C4-2B (cell line): ENCODE measurements at regions not wholly inside any gene's neighbourhood (a gene's known extent, or its start where the extent isn't known, plus 50 kb on each side); places are given as distances from the start of the nearest gene placed in this dataset.

Source experiments
- ZFX ChIP-seq: fragments of 450-650 bp; IDR thresholded peaks from 2 replicates; pipeline ENCODE4 v1.6.1; 2017
- TF ChIP-seq, protein P1 (sequence below): fragments of 450-650 bp; conservative IDR thresholded peaks from 2 replicates; pipeline ENCODE4 v1.5.1; 2017; ENCODE audit warnings: mild to moderate bottlenecking

GRCh38 chr14:89033756-89034155 is 209.3 kb downstream of the TTC8 start:
- TF ChIP-seq, protein P1, sequence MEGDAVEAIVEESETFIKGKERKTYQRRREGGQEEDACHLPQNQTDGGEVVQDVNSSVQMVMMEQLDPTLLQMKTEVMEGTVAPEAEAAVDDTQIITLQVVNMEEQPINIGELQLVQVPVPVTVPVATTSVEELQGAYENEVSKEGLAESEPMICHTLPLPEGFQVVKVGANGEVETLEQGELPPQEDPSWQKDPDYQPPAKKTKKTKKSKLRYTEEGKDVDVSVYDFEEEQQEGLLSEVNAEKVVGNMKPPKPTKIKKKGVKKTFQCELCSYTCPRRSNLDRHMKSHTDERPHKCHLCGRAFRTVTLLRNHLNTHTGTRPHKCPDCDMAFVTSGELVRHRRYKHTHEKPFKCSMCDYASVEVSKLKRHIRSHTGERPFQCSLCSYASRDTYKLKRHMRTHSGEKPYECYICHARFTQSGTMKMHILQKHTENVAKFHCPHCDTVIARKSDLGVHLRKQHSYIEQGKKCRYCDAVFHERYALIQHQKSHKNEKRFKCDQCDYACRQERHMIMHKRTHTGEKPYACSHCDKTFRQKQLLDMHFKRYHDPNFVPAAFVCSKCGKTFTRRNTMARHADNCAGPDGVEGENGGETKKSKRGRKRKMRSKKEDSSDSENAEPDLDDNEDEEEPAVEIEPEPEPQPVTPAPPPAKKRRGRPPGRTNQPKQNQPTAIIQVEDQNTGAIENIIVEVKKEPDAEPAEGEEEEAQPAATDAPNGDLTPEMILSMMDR: no peak
- TF ChIP-seq ZFX: no peak
